Activated CD8-positive, alpha-beta T cell treated with anti-CD3 and anti-CD28 coated beads, Interleukin-2, amount 10 ng/mL, durations not matched to agents 7 days and 5 days (primary cell): ENCODE measurements at regions not wholly inside any gene's neighbourhood (a gene's known extent, or its start where the extent isn't known, plus 50 kb on each side); places are given as distances from the start of the nearest gene placed in this dataset.

Source experiments
- ATAC-seq: fragments of 150-1000 bp; cut with Tn5 transposase; one replicate; pipeline ENCODE4 v1.10.0; 2021; ENCODE audit warnings: moderate library complexity
- CTCF ChIA-PET: fragments of 350-600 bp; sonication (Branson Sonifier 250); formaldehyde crosslinking; loops from one replicate; lab custom pipeline; 2021; ENCODE audit warnings: antibody characterized with exemption; lab: Charles Lee
- POLR2A ChIA-PET: fragments of 350-600 bp; sonication (Branson Sonifier 250); formaldehyde crosslinking; loops from one replicate; lab custom pipeline; 2021; ENCODE audit warnings: antibody characterized with exemption; lab: Charles Lee
- DNase-seq: peaks from one replicate; pipeline ENCODE4 v3.0.0-alpha.2; 2020
- H3K27ac Mint-ChIP-seq: one replicate; pipeline ENCODE4 v1.8.0; 2021; ENCODE audit warnings: mild to moderate bottlenecking, mixed read lengths
- H3K27me3 Mint-ChIP-seq: one replicate; pipeline ENCODE4 v1.8.0; 2021; ENCODE audit warnings: low read depth, mixed read lengths
- H3K36me3 Mint-ChIP-seq: one replicate; pipeline ENCODE4 v1.8.0; 2021; ENCODE audit warnings: low read depth, mixed read lengths
- H3K4me1 Mint-ChIP-seq: one replicate; pipeline ENCODE4 v1.8.0; 2021; ENCODE audit warnings: low read depth, mixed read lengths
- H3K4me3 Mint-ChIP-seq: one replicate; pipeline ENCODE4 v1.8.0; 2021; ENCODE audit warnings: mild to moderate bottlenecking, mixed read lengths
- H3K9me3 Mint-ChIP-seq: one replicate; pipeline ENCODE4 v1.8.0; 2022; ENCODE audit warnings: mixed read lengths; ENCODE audit not compliant: insufficient read depth

DNA sequence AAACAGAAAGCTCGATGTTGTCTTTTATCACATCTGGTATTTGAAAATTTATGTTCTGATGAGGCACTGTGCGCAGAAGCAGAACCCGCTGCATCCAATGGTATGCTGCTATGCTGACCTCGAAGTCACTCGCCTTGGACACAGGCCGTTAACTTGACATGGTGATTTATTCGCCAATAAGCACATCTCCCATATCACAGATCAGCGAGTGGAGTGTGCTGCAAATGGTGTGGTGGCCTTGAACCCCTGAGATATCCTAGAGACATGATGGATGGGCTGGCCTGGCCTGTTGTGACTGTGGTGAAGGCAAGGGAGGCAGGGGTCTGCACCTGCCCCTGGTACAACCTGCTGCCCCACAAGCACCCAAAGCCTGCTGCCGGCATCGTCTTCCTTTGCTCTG lies 175.4 kb upstream of the FRG1 start:
- CTCF ChIA-PET: no interaction called here
- H3K27me3 Mint-ChIP-seq: no peaks in the 10 kb centered on the region
- H3K4me1 Mint-ChIP-seq: no peaks in the 10 kb centered on the region
- no peaks in the 10 kb centered on the region for H3K36me3 Mint-ChIP-seq
- H3K9me3 Mint-ChIP-seq: no peaks in the 10 kb centered on the region
- ATAC-seq (no peak), DNase-seq (no peak)
- POLR2A ChIA-PET: no interaction called here
- no peak overlapping the region for H3K27ac Mint-ChIP-seq
- H3K4me3 Mint-ChIP-seq: no peak overlapping the region

DNA sequence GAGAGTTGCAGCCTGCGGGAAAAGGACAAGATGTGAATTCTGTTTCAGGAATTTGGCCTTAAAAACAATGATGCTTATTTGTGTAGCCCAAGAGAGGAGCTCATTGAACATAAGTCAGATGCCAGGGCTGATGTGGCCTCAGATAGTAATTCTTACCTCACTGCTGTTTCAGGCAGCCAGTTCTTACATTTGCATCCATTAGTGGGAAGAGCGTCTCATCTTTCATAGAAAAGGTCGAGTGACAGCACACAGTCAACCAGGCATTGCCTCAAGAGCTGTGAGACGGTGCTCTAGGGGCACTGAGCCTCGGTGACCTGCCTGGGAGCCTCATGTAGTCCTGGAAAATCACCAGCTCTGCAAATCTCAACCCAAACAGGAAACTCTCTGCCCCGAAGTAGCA lies 174.9 kb upstream of the FRG1 start:
- CTCF ChIA-PET: no interaction called here

DNA sequence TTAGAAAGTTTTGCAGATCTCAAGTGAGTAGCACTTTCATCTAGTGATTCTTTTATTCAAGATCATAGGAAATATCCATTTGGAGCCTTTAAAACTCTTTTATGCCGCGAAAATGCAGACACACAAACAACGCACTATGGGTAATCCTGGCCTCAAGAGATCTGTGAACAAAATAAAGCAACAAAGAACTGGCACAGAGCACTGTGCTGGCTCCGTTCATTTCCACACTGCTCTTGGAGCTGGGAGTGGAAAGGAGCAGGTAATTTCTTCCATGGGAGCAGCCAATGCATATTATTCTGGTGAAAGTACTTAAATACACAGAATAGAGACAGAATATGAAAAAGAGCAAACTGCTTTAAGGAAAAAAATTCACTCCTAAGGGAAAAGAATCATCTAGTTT lies 172.7 kb upstream of the FRG1 start:
- no peak for DNase-seq
- Mint-ChIP-seq H3K36me3 (no peaks in the 10 kb centered on the region), H3K9me3 (no peaks in the 10 kb centered on the region), H3K27ac (no peak overlapping the region), H3K4me3 (no peak overlapping the region), H3K4me1 (no peaks in the 10 kb centered on the region), H3K27me3 (no peaks in the 10 kb centered on the region)
- POLR2A ChIA-PET: no interaction called here
- CTCF ChIA-PET: no interaction called here
- no peak for ATAC-seq

More for the DNA sequence above, 174.9 kb upstream of the FRG1 start:
- Mint-ChIP-seq H3K9me3 (no peaks in the 10 kb centered on the region), H3K4me3 (no peak overlapping the region), H3K27ac (no peak overlapping the region), H3K27me3 (no peaks in the 10 kb centered on the region), H3K36me3 (no peaks in the 10 kb centered on the region), H3K4me1 (no peaks in the 10 kb centered on the region)
- no peak for ATAC-seq
- POLR2A ChIA-PET: no interaction called here
- no peak for DNase-seq

DNA sequence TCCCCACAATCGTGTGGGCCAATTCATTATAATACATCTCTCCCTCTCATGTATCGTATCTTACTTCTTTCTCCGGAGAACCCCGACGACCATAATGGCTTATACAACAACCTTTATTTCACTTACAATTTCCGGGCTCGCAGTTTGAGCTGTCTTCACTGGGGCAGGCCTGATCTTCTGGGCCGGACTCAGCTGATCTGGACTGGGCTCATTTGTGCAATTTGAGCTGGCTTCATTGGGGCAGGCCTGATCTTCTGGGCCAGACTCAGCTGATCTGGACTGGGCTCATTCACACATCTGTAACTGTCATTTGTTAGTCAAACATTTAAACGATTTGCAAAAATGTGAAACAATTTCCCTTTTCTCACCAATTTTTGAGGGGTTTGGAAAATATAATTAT lies 171.5 kb upstream of the FRG1 start:
- no peaks in the 10 kb centered on the region for H3K4me1 Mint-ChIP-seq
- CTCF ChIA-PET: no interaction called here

DNA sequence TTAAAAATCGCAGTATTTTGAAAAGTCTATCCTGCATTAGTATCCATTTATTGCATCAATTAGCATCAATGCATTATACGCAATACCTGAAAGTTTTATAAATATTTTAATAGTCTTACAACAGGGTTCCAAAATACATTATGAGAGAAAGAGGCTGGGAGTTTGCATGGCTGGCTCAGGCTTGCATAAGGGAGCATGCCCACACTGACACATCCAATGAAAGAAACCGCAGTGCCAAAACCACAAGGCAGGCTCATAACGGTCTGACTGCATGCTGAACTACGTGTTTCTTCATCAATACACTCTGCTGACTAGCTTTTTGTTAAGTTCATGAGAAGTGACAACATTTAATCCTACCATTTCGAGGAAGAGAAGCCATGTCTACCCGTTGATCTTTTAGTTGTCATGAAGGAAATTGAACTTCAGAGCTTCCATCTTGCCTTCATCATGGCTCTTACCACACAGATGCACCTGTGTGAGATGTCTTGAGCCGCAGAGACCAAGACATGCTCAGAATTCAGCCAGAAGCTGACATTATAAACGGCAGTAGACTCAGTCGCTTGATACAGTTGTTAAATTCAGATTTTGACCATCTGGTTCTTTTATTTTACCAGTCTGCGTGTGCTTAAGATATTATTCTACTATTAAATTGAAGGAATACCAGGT lies 168.8 kb upstream of the FRG1 start:
- H3K27ac Mint-ChIP-seq: no peak overlapping the region
- ChIA-PET CTCF (no interaction called here), POLR2A (no interaction called here)
- ATAC-seq: no peak
- H3K36me3 Mint-ChIP-seq: no peaks in the 10 kb centered on the region
- no peaks in the 10 kb centered on the region for H3K27me3 Mint-ChIP-seq
- DNase-seq: no peak
- H3K4me3 Mint-ChIP-seq: no peak overlapping the region
- H3K9me3 Mint-ChIP-seq: no peaks in the 10 kb centered on the region
- H3K4me1 Mint-ChIP-seq: no peaks in the 10 kb centered on the region

More for the DNA sequence above, 171.5 kb upstream of the FRG1 start:
- H3K4me3 Mint-ChIP-seq: no peak overlapping the region
- no peak overlapping the region for H3K27ac Mint-ChIP-seq
- DNase-seq (no peak), ATAC-seq (no peak)
- H3K27me3 Mint-ChIP-seq: no peaks in the 10 kb centered on the region
- H3K36me3 Mint-ChIP-seq: no peaks in the 10 kb centered on the region
- POLR2A ChIA-PET: no interaction called here
- no peaks in the 10 kb centered on the region for H3K9me3 Mint-ChIP-seq

DNA sequence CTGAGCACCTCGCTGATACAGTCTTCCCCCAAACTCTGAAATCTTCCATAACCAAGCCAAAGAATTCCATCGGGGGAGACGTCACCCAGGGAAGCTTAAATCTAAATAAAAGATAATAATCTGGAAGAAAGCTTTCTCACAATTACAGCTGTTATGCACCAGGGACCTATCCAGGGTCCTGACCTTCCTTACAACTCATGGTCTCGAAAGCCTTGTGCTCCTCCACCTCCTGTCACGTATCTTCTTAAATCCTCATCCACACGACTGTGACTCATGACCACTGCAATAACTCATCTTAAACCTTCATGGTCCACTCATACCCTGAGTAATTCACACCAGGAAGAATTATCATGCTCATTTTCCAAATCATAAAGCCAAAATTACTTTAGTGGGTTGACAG lies 166.8 kb upstream of the FRG1 start:
- H3K36me3 Mint-ChIP-seq: no peaks in the 10 kb centered on the region
- ChIA-PET POLR2A (no interaction called here), CTCF (interaction anchor here (1.0 kb wide), 1 partner anchor 19 kb away, joined by 3 read pairs; no protein-coding TSS in a partner anchor)
- ATAC-seq: no peak
- no peaks in the 10 kb centered on the region for H3K27me3 Mint-ChIP-seq
- no peaks in the 10 kb centered on the region for H3K4me1 Mint-ChIP-seq
- H3K4me3 Mint-ChIP-seq: no peak overlapping the region
- peaks cover 1% of the 10 kb centered on the region for H3K9me3 Mint-ChIP-seq
- no peak overlapping the region for H3K27ac Mint-ChIP-seq
- DNase-seq: no peak

DNA sequence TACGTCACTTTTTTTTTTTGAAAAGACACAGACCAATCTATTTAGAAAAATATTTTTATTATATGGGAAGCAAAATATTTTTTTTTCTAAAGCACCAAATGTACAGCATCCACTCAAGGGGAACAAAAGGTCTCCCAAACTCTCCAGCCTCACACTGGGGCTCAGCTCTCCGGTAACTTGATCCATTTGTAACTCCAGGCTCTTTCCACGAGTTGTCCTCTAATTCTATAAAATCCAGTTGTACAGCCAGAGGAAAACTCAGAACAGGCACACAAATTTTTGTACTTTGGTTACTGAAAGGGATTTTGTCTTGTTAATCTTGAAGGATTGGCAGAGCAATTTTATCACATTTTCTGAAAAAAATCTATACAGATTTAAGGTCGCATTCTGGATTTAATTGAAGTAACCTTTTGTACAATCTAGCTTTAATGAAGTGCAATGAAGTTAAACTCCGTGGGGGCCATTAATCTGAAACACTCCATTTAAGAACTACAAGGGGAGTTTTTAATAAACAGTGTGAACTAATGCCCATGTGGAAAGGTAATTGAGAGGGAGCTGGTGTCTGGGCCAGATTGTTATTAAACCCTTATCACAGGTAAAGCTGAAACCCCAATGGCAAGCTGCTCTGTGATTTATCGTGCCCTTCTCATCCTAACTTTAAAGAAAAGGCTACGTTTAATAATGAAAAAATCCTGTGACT lies 161.2 kb upstream of the FRG1 start:
- ChIA-PET CTCF (interaction anchor here (0.8 kb wide), 1 partner anchor 172 kb away, joined by 3 read pairs; no protein-coding TSS in a partner anchor), POLR2A (no interaction called here)
- Mint-ChIP-seq H3K27me3 (no peaks in the 10 kb centered on the region), H3K4me3 (no peak overlapping the region), H3K27ac (no peak overlapping the region), H3K4me1 (no peaks in the 10 kb centered on the region), H3K9me3 (peaks cover 4% of the 10 kb centered on the region), H3K36me3 (no peaks in the 10 kb centered on the region)
- DNase-seq (no peak), ATAC-seq (no peak)

DNA sequence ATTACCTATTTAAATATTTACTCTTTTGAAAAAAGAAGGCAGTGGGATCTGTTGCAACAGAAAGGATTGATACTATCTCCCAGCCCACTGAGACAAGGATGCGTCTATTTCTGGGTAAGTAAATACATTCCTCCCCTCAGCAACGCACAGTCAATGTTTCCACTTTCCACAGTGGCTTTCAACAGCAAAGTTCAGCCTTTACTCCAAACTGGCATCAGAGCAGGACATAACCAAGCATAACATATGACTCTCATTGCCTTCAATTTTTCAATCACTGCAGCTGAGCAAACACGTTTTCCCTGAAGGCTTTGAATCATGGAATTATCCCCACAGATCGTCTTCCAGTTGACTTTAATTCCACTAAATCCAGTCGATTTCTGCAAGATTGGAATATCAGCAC lies 160.3 kb upstream of the FRG1 start:
- POLR2A ChIA-PET: no interaction called here
- Mint-ChIP-seq H3K36me3 (no peaks in the 10 kb centered on the region), H3K9me3 (peaks cover 4% of the 10 kb centered on the region), H3K27me3 (no peaks in the 10 kb centered on the region), H3K4me3 (no peak overlapping the region), H3K4me1 (no peaks in the 10 kb centered on the region), H3K27ac (no peak overlapping the region)
- no peak for DNase-seq
- ATAC-seq: no peak
- CTCF ChIA-PET: no interaction called here

DNA sequence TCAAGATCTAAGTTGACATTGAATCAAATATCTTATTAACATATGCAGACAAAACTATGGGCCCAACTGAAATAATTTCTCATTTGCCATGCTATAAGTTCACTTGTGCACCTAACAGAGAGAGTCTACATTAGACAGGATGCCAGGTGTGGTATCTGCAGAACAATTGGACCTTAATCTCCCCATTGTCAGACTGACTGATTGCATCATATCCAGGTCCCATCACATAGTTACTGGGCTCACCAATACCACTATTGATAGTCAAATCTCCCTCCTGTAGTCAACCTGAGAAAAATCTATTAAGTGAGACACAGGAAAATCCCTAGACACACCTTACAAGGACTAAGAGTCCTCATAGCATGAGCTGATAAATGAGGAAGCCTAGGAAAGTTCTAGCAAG lies 156.0 kb upstream of the FRG1 start:
- POLR2A ChIA-PET: no interaction called here

DNA sequence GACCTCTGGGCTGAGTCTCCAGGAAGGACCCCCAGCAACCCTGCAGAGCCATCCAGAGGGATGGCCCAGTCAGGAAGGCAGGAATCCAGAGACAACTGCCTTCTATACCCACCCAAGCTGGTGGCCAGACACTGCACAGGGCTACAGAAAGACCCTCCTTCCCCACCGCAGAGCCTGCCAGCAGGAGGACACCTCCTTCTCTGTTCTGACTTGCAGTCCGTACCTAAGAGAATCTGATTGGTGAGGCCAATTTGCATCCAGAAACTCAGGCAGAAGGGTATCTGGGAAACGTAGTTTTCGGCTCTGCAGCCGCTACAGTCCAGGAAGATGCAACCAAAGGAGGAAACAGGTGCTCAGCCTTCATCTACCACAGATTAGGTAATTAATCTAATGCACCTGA lies 155.4 kb upstream of the FRG1 start:
- ChIA-PET CTCF (no interaction called here), POLR2A (no interaction called here)
- Mint-ChIP-seq H3K4me3 (no peak overlapping the region), H3K27ac (no peak overlapping the region), H3K9me3 (no peaks in the 10 kb centered on the region), H3K4me1 (no peaks in the 10 kb centered on the region), H3K27me3 (no peaks in the 10 kb centered on the region), H3K36me3 (no peaks in the 10 kb centered on the region)
- DNase-seq (no peak), ATAC-seq (no peak)

More for the DNA sequence above, 156.0 kb upstream of the FRG1 start:
- no peaks in the 10 kb centered on the region for H3K27me3 Mint-ChIP-seq
- DNase-seq (no peak), ATAC-seq (no peak)
- no peak overlapping the region for H3K4me3 Mint-ChIP-seq
- no peaks in the 10 kb centered on the region for H3K36me3 Mint-ChIP-seq
- H3K9me3 Mint-ChIP-seq: no peaks in the 10 kb centered on the region
- CTCF ChIA-PET: interaction anchor here (0.8 kb wide), 1 partner anchor 9 kb away, joined by 3 read pairs; no protein-coding TSS in a partner anchor
- no peaks in the 10 kb centered on the region for H3K4me1 Mint-ChIP-seq
- H3K27ac Mint-ChIP-seq: no peak overlapping the region

DNA sequence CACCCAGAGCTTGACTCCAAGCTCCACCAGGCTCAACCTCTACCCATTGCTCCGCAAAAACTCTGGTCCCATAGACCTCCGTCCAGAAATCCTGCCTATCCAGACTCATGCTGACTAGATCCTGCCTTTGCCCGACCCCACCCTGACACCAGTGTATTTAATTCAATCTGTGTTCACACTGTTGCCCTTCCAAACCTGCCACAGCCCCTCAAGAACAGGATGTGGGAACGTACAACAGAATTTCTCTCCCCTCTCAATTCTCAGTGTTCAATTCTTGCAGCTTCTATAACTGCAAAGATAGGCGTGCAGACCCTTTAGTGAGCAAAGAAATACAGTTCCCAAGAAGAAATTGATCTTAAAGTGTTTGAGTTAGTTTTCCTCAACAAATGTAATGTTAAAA lies 154.2 kb upstream of the FRG1 start:
- Mint-ChIP-seq H3K36me3 (no peaks in the 10 kb centered on the region), H3K27ac (no peak overlapping the region), H3K27me3 (no peaks in the 10 kb centered on the region), H3K9me3 (no peaks in the 10 kb centered on the region), H3K4me3 (no peak overlapping the region), H3K4me1 (no peaks in the 10 kb centered on the region)
- POLR2A ChIA-PET: no interaction called here
- CTCF ChIA-PET: no interaction called here
- DNase-seq (no peak), ATAC-seq (no peak)

DNA sequence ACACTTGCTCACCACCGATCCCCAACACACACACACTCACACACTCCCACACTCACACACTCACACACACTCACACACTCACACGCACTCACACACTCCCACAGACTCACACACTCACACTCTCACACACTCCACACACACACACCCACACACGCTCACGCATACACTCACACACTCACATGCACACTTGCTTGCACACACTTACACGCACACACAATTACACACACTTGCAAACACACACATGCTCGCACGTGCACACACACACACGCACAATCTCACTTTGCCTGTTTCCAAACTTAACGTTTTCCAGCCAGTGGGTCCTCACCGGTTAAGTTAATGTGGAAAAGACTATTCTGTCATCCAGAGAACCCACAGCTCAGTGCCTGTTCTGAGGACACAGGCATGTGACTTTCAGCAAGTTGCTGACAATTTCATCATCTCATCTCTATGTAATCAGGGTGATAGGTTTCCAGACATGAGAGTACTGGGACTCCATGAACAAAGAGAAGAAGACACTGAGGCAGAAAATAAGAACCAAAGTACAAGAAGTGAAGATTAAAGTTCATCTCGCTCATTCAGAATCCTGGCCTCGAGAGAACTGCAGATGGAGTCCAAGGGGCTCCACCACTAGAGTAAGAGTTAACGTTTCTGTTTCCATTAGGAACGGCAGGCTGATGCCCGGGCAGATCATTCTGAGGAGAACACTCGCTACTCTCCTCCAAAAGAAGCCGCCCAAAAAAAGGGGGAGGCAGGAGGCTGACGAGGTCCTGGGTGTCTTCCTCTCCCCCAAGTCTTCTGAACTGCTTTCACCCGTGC lies 153.2 kb upstream of the FRG1 start:
- H3K27me3 Mint-ChIP-seq: no peaks in the 10 kb centered on the region
- H3K36me3 Mint-ChIP-seq: no peaks in the 10 kb centered on the region
- H3K27ac Mint-ChIP-seq: no peak overlapping the region
- DNase-seq (no peak), ATAC-seq (no peak)
- POLR2A ChIA-PET: no interaction called here
- H3K4me1 Mint-ChIP-seq: no peaks in the 10 kb centered on the region
- H3K4me3 Mint-ChIP-seq: no peak overlapping the region
- no peaks in the 10 kb centered on the region for H3K9me3 Mint-ChIP-seq
- CTCF ChIA-PET: no interaction called here
